Fibroblast of villous mesenchyme (primary cell): ENCODE measurements at regions not wholly inside any gene's neighbourhood (a gene's known extent, or its start where the extent isn't known, plus 50 kb on each side); places are given as distances from the start of the nearest gene placed in this dataset.
"Not testable (repeated sequence)": the region's sequence is repeated elsewhere in the genome, so short reads cannot be mapped to it uniquely, and the experiment has no call there.

ENCODE experiments used
- DNase-seq: peaks from one replicate; pipeline ENCODE4 v3.0.0-alpha.2; 2010; ENCODE audit warnings: low read depth
- H3K4me3 ChIP-seq: 2 replicates; pipeline ENCODE4 v1.5.1; 2011; ENCODE audit warnings: low read depth, mild to moderate bottlenecking, low read length
- CTCF ChIP-seq: IDR thresholded peaks from 2 replicates; pipeline ENCODE4 v1.5.1; 2012; ENCODE audit warnings: low read depth, mild to moderate bottlenecking, low read length; ENCODE audit not compliant: insufficient read depth

GRCh38 chr4:183044924-183045640 lies 54.0 kb upstream of the WWC2 start:
- H3K4me3 ChIP-seq, DNase-seq: not testable (repeated sequence)

GRCh38 chr4:183038436-183038835 lies 60.6 kb upstream of the WWC2 start:
- TF ChIP-seq CTCF = no peak
- no peak overlapping the region for H3K4me3 ChIP-seq
- no peak for DNase-seq

- H3K4me3 ChIP-seq = no peak overlapping the region
- DNase-seq = no peak
- no peak for TF ChIP-seq CTCF
Observed at GRCh38 chr4:183035726-183036415, 63.2 kb upstream of the WWC2 start.

GRCh38 chr4:183035256-183035655 lies 63.8 kb upstream of the WWC2 start:
- no peak for TF ChIP-seq CTCF
- DNase-seq = no peak
- no peak overlapping the region for H3K4me3 ChIP-seq

- no peak for TF ChIP-seq CTCF
- no peak overlapping the region for H3K4me3 ChIP-seq
- DNase-seq = no peak
Observed at GRCh38 chr4:183030823-183031222, 68.2 kb upstream of the WWC2 start.

- no peak for DNase-seq
- no peak for TF ChIP-seq CTCF
- no peak overlapping the region for H3K4me3 ChIP-seq
Observed at GRCh38 chr4:183030309-183030708, 68.7 kb upstream of the WWC2 start.

GRCh38 chr4:183029365-183029764 lies 69.7 kb upstream of the WWC2 start:
- DNase-seq = no peak
- H3K4me3 ChIP-seq = no peak overlapping the region
- TF ChIP-seq CTCF = no peak
